IMR-90 (cell line): ENCODE measurements at regions not wholly inside any gene's neighbourhood (a gene's known extent, or its start where the extent isn't known, plus 50 kb on each side); places are given as distances from the start of the nearest gene placed in this dataset.

Source experiments
- BHLHE40 ChIP-seq: fragments of 150-350 bp; IDR thresholded peaks from 2 replicates; pipeline ENCODE4 v1.6.1; 2016; ENCODE audit warnings: mild to moderate bottlenecking, low read depth, low read length
- CTCF ChIP-seq: conservative IDR thresholded peaks from 2 replicates; pipeline ENCODE4 v1.5.1; 2012; ENCODE audit warnings: mild to moderate bottlenecking, low read depth, low read length, improper control_type of control experiment
- RAD21 ChIP-seq: IDR thresholded peaks from 2 replicates; pipeline ENCODE4 v1.6.1; 2012; ENCODE audit warnings: low read length, improper control_type of control experiment
- SMC3 ChIP-seq: fragments of 150-350 bp; IDR thresholded peaks from 2 replicates; pipeline ENCODE4 v1.6.1; 2016; ENCODE audit warnings: low read depth, mild to moderate bottlenecking, antibody characterized with exemption, low read length, moderate library complexity

GRCh38 chr1:29475326-29475725, 239.0 kb downstream of the PTPRU start:
- TF ChIP-seq CTCF (no peak), BHLHE40 (no peak), SMC3 (no peak), RAD21 (no peak)
